PC-9 (cell line): ENCODE measurements at regions not wholly inside any gene's neighbourhood (a gene's known extent, or its start where the extent isn't known, plus 50 kb on each side); places are given as distances from the start of the nearest gene placed in this dataset.

Source experiments
- BruUV-seq: library from RNA; stranded (reverse); fragments of 400-500 nt; replicated peaks from 2 replicates; lab custom pipeline; 2021; lab: Mats Ljungman, UMichigan
- CTCF ChIA-PET: fragments of 300-600 bp; sonication (Branson Sonifier 250); formaldehyde crosslinking; loops from one replicate; lab custom pipeline; 2022; ENCODE audit warnings: antibody characterized with exemption; lab: Charles Lee
- POLR2A ChIA-PET: fragments of 300-600 bp; sonication (Branson Sonifier 250); formaldehyde crosslinking; loops from one replicate; lab custom pipeline; 2022; ENCODE audit warnings: antibody characterized with exemption; ENCODE audit not compliant: unreplicated experiment; lab: Charles Lee
- DNase-seq, 2 experiments: peaks; one replicate each; pipeline versions ENCODE4 v3.0.0 to v3.0.0-alpha.2; 2015 to 2022; ENCODE audit warnings: mixed read lengths in 1 of 2
- H2AFZ ChIP-seq: fragments of 200-600 bp; sonication (generic); 2 replicates; pipeline ENCODE4 v1.8.1; 2017; ENCODE audit warnings: antibody characterized with exemption
- H3F3A ChIP-seq: fragments of 200-600 bp; sonication (generic); 2 replicates; pipeline ENCODE4 v1.8.1; 2017; ENCODE audit warnings: antibody characterized with exemption, mild to moderate bottlenecking, low read depth; ENCODE audit not compliant: insufficient read depth
- H3K27ac ChIP-seq: fragments of 200-600 bp; sonication (generic); 2 replicates; pipeline ENCODE4 v1.6.1; 2016; ENCODE audit warnings: mixed run types
- H3K27me3 ChIP-seq: fragments of 200-600 bp; sonication (generic); 2 replicates; pipeline ENCODE4 v1.6.1; 2016; ENCODE audit warnings: low read depth, mixed run types; ENCODE audit not compliant: insufficient read depth
- H3K36me3 ChIP-seq: fragments of 200-600 bp; sonication (generic); 2 replicates; pipeline ENCODE4 v1.6.1; 2016; ENCODE audit warnings: low read depth, mixed run types
- H3K4me1 ChIP-seq: fragments of 200-600 bp; sonication (generic); replicated peaks from 2 replicates; pipeline ENCODE4 v1.6.1; 2016; ENCODE audit warnings: mixed run types; ENCODE audit not compliant: insufficient read depth
- H3K4me2 ChIP-seq: fragments of 200-600 bp; sonication (generic); 2 replicates; pipeline ENCODE4 v1.6.1; 2017; ENCODE audit warnings: mixed run types
- H3K4me3 ChIP-seq: fragments of 200-600 bp; sonication (generic); 2 replicates; pipeline ENCODE4 v1.6.1; 2016; ENCODE audit warnings: mixed run types
- H3K79me2 ChIP-seq: fragments of 200-600 bp; sonication (generic); 2 replicates; pipeline ENCODE4 v1.6.1; 2017; ENCODE audit warnings: low read depth, mixed run types
- H3K9me2 ChIP-seq: fragments of 200-600 bp; sonication (generic); 2 replicates; pipeline ENCODE4 v1.8.1; 2017; ENCODE audit warnings: mild to moderate bottlenecking; ENCODE audit not compliant: insufficient read depth
- H3K9me3 ChIP-seq: fragments of 200-600 bp; sonication (generic); 2 replicates; pipeline ENCODE4 v1.8.1; 2016; ENCODE audit warnings: low read depth; ENCODE audit not compliant: insufficient read depth
- H4K20me1 ChIP-seq: fragments of 200-600 bp; sonication (generic); 2 replicates; pipeline ENCODE4 v1.8.1; 2017; ENCODE audit not compliant: insufficient read depth
- CTCF ChIP-seq: fragments of 200-600 bp; sonication (generic); conservative IDR thresholded peaks from 2 replicates; pipeline ENCODE4 v1.6.1; 2017; ENCODE audit warnings: mixed run types, antibody characterized with exemption, mild to moderate bottlenecking, moderate library complexity
- EZH2 ChIP-seq: fragments of 200-600 bp; sonication (generic); IDR thresholded peaks from 2 replicates; pipeline ENCODE4 v1.8.0; 2017; ENCODE audit warnings: antibody characterized with exemption, low read depth
- intact Hi-C: fragments of 100-400 bp; cut with micrococcal nuclease; formaldehyde crosslinking; loops from one replicate; pipeline ENCODE4 v1.10.0; 2022; ENCODE audit not compliant: unreplicated experiment

- no peaks in the 10 kb centered on the region for H3K36me3 ChIP-seq
- TF ChIP-seq EZH2 = no peak
- peaks cover 9% of the 10 kb centered on the region for H3F3A ChIP-seq
- no peaks in the 10 kb centered on the region for H4K20me1 ChIP-seq
- H3K9me2 ChIP-seq = no peaks in the 10 kb centered on the region
- H3K79me2 ChIP-seq = no peaks in the 10 kb centered on the region
- POLR2A ChIA-PET = interaction anchor here (0.7 kb wide), 1 partner anchor 431 kb away, joined by 3 read pairs; no protein-coding TSS in a partner anchor
- no peak overlapping the region for H3K4me3 ChIP-seq
- no peak overlapping the region for H2AFZ ChIP-seq
- no peak for DNase-seq
- H3K27ac ChIP-seq = no peak overlapping the region
- no TSS peak for BruUV-seq
- CTCF ChIA-PET = no interaction called here
- H3K27me3 ChIP-seq = no peaks in the 10 kb centered on the region
- no peaks in the 10 kb centered on the region; the same call in 1 of the 2 replicates for H3K9me3 ChIP-seq
- intact Hi-C loops = no loop called here
- peaks cover 25% of the 10 kb centered on the region for H3K4me1 ChIP-seq
- no peak overlapping the region for H3K4me2 ChIP-seq
Observed at GRCh38 chr15:39156166-39156565, 424.7 kb upstream of the THBS1 start.

- no peaks in the 10 kb centered on the region for H3K27me3 ChIP-seq
- H3K9me2 ChIP-seq = no peaks in the 10 kb centered on the region
- no peaks in the 10 kb centered on the region for H3K79me2 ChIP-seq
- ChIA-PET CTCF (no interaction called here), POLR2A (interaction anchor here (0.7 kb wide), 1 partner anchor 430 kb away, joined by 3 read pairs; no protein-coding TSS in a partner anchor)
- H2AFZ ChIP-seq = no peak overlapping the region
- no peaks in the 10 kb centered on the region for H4K20me1 ChIP-seq
- H3F3A ChIP-seq = peaks cover 9% of the 10 kb centered on the region
- intact Hi-C loops = no loop called here
- DNase-seq = no peak
- no peaks in the 10 kb centered on the region for H3K36me3 ChIP-seq
- H3K9me3 ChIP-seq = no peaks in the 10 kb centered on the region; the same call in 1 of the 2 replicates
- no TSS peak for BruUV-seq
- no peak overlapping the region for H3K27ac ChIP-seq
- no peak for TF ChIP-seq CTCF
- H3K4me2 ChIP-seq = no peak overlapping the region
- H3K4me3 ChIP-seq = no peak overlapping the region
- peaks cover 25% of the 10 kb centered on the region for H3K4me1 ChIP-seq
Observed at GRCh38 chr15:39156646-39157250, 424.1 kb upstream of the THBS1 start.

- no TSS peak for BruUV-seq
- CTCF ChIA-PET = no interaction called here
Observed at GRCh38 chr15:39157882-39158281, 423.0 kb upstream of the THBS1 start.

More at GRCh38 chr15:39157882-39158281, 423.0 kb upstream of the THBS1 start:
- no peak for TF ChIP-seq EZH2
- TF ChIP-seq CTCF = no peak
- Histone ChIP-seq H3K79me2 (no peaks in the 10 kb centered on the region), H3K27me3 (no peaks in the 10 kb centered on the region), H3K4me1 (peaks cover 21% of the 10 kb centered on the region), H3K4me2 (no peak overlapping the region), H3F3A (peaks cover 9% of the 10 kb centered on the region), H3K9me3 (no peaks in the 10 kb centered on the region; the same call in 1 of the 2 replicates), H3K36me3 (no peaks in the 10 kb centered on the region), H3K4me3 (no peak overlapping the region), H2AFZ (no peak overlapping the region), H3K9me2 (no peaks in the 10 kb centered on the region), H3K27ac (no peak overlapping the region), H4K20me1 (no peaks in the 10 kb centered on the region)
- POLR2A ChIA-PET = no interaction called here
- no peak for DNase-seq
- intact Hi-C loops = no loop called here
